ENCODE measurements at regions not wholly inside any gene's neighbourhood (a gene's known extent, or its start where the extent isn't known, plus 50 kb on each side); places are given as distances from the start of the nearest gene placed in this dataset.

DNA sequence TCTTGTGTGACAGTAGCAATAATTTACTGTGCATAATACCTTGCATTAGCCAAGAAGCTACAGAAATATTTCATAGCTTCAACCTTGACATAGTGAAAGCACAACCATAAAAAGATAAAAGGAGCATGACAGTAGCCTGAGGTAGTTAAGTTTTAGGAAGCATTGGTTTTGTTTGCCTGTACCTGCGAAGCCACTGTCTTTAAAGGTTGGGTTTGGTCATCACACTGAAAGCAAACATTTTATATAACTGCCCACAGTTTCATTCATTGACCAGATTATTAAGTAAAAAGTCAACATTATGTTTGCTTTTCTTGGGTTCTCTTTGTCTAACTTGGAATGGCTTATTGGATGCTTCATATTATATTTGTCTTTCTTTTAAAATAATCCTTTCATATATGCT is 450.1 kb upstream of the IL12A start:
- no peak for DNase-seq
- H3K27ac Mint-ChIP-seq, result no peak overlapping the region
- H3K4me1 Mint-ChIP-seq (ENCODE audit: low read depth), result no peaks in the 10 kb centered on the region
- no peaks in the 10 kb centered on the region for H3K27me3 Mint-ChIP-seq
- H3K9me3 Mint-ChIP-seq, result no peaks in the 10 kb centered on the region
- CTCF ChIA-PET, result no interaction called here
- no peaks in the 10 kb centered on the region for H3K36me3 Mint-ChIP-seq
- H3K4me3 Mint-ChIP-seq, result no peak overlapping the region
- POLR2A ChIA-PET, result no interaction called here
- intact Hi-C loops (cut with micrococcal nuclease), result no loop called here

DNA sequence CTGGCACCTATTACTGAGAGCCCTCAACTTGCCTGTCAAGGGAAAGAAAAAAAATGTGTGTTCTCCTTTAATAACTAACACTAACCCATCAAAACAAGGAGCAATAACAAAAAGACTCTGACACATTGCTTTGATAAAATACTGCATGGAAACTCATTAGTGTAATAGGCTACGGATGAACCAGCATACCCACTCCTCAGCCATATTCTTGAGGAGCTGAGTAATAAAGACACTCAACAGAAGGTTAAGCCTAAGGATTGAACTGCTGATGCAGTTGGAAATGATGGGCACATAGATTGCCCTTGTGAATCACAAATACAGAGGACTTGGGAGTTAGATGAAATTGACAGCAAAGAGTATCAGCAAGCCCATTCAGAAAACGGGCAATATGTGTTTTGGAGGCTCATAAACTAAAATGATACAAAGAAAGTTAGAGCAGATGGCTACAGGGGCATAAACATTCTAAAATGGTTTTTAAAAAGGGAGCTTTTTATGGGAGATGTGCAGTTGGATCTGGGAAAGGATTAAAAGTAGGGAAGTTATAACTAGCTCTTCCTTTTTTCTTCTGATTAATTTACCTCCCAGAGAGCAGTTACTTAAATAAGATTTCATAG is 447.6 kb upstream of the IL12A start:
- POLR2A ChIA-PET, result no interaction called here
- Mint-ChIP-seq H3K27ac (no peak overlapping the region), H3K9me3 (no peaks in the 10 kb centered on the region), H3K4me3 (no peak overlapping the region), H3K36me3 (no peaks in the 10 kb centered on the region), H3K27me3 (no peaks in the 10 kb centered on the region), H3K4me1 (ENCODE audit: low read depth) (no peaks in the 10 kb centered on the region)
- CTCF ChIA-PET, result no interaction called here
- DNase-seq, result no peak
- intact Hi-C loops (cut with micrococcal nuclease), result no loop called here

DNA sequence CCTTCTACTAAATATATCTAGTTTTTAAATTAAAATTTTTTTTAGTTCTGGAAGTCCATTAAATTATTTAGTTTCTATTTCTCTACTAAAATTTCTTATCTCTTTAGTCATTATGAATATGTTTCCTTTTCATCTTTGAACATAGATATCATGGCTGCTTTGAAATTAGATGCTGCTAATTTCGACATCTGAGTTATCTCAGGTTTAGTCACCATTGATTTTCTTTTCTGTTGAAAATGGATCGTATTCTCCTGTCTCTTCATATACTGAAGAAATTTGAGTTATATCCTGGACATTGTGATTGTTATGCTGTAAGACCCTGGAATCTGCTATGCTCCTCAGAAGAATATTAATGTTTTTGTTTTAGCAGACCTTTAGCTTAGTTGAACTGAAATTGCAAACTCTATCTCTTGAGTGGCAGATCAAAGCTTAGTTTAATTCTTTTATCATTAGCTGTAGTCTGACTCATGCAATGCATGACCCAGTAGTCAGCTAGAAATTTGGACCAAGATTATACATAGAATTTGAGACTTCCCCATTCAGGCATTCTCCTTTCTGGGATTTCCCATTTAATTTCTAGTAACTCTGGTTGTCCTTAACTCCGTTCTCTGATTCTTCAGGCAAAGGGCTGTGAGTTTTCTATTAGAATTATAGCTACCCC is 439.8 kb upstream of the IL12A start:
- intact Hi-C loops (cut with micrococcal nuclease), result no loop called here
- ChIA-PET POLR2A (no interaction called here), CTCF (no interaction called here)
- Mint-ChIP-seq H3K4me3 (no peak overlapping the region), H3K4me1 (ENCODE audit: low read depth) (no peaks in the 10 kb centered on the region), H3K36me3 (no peaks in the 10 kb centered on the region), H3K27ac (no peak overlapping the region), H3K9me3 (peaks cover 7% of the 10 kb centered on the region), H3K27me3 (no peaks in the 10 kb centered on the region)
- DNase-seq, result no peak

DNA sequence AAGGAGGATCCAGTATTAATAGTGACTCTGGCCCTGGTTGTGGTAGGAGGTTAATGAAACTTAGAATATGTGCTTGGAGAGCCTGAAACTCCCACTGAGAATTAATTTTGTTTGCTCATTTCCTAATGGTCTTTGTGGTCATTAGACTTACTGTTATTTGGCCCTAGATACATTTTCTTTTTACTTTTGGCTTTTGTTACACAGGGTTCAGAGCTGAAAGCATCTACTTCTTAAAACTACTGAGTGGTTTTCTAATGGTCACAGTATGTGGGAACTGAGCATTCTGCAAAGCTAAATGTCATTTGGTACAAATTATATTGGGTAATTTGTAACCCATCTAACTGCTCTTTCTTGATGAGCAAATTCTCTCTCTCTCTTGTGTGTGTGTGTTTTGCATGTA is 433.4 kb upstream of the IL12A start:
- no peak overlapping the region for H3K4me3 Mint-ChIP-seq
- no peaks in the 10 kb centered on the region for H3K4me1 Mint-ChIP-seq (ENCODE audit: low read depth)
- H3K9me3 Mint-ChIP-seq, result no peaks in the 10 kb centered on the region
- H3K27ac Mint-ChIP-seq, result no peak overlapping the region
- DNase-seq, result no peak
- POLR2A ChIA-PET, result no interaction called here
- no peaks in the 10 kb centered on the region for H3K27me3 Mint-ChIP-seq
- intact Hi-C loops (cut with micrococcal nuclease), result no loop called here
- CTCF ChIA-PET, result no interaction called here
- H3K36me3 Mint-ChIP-seq, result no peaks in the 10 kb centered on the region

DNA sequence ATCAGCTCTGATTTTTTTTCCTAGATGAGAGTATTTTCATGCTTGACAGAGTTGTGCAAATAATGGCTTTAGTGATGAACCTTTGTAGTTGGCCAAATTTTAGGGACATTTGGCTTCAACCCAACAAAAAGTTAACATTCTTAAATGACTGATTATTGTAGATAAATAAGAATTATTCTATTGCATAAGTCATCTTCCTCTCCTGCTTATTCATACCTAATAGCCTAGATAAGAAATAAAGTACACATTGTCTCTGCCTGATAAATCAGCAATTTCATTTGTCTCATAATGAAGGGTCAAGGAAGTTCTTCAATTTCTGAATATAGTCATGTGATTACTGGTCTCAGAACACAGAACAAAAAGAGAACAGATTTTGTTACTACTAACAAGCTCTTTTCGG is 428.9 kb upstream of the IL12A start:
- H3K4me1 Mint-ChIP-seq (ENCODE audit: low read depth), result no peaks in the 10 kb centered on the region
- H3K9me3 Mint-ChIP-seq, result no peaks in the 10 kb centered on the region
- ChIA-PET CTCF (no interaction called here), POLR2A (no interaction called here)
- intact Hi-C loops (cut with micrococcal nuclease), result no loop called here
- DNase-seq, result no peak
- H3K27me3 Mint-ChIP-seq, result no peaks in the 10 kb centered on the region
- no peaks in the 10 kb centered on the region for H3K36me3 Mint-ChIP-seq
- H3K4me3 Mint-ChIP-seq, result no peak overlapping the region
- H3K27ac Mint-ChIP-seq, result no peak overlapping the region

DNA sequence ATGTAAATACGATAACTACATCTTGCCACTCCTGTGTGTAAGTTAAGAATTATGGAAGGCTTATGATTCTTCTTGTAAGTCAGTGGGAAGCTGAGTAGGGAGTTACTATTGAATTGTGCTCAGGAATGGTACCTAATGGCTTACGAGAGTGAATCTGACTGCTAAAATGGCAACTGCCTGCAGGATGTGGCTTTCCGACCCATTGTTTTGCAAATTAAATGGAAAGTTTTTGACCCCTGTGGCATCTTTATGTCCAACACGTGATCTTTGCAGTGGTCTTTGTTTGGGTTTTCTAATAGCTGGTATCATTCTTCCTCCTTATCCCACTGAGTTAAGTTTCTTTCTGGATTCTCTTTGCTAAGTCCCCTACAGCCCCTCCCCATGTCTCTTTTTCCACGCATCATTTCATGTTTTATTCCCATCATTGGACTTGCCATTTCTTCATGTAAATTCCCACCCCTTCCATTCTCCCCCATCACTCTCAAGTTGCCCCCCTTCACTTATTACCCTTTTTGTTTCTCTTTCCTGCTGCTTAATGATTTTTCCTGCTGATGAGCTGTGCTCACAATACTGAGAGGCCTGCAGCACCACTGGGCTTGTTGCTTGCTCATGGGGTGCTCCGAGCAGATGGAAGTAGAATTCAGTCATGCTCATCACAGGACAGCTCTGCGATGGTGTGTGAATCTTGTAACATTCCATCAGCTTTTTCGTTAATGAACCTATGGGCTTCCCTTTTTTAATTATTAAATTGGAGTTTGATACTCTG is 428.2 kb upstream of the IL12A start:
- Mint-ChIP-seq H3K27me3 (no peaks in the 10 kb centered on the region), H3K27ac (no peak overlapping the region), H3K4me3 (no peak overlapping the region), H3K4me1 (ENCODE audit: low read depth) (no peaks in the 10 kb centered on the region), H3K36me3 (no peaks in the 10 kb centered on the region), H3K9me3 (no peaks in the 10 kb centered on the region)
- POLR2A ChIA-PET, result no interaction called here
- intact Hi-C loops (cut with micrococcal nuclease), result no loop called here
- no peak for DNase-seq
- CTCF ChIA-PET, result no interaction called here

DNA sequence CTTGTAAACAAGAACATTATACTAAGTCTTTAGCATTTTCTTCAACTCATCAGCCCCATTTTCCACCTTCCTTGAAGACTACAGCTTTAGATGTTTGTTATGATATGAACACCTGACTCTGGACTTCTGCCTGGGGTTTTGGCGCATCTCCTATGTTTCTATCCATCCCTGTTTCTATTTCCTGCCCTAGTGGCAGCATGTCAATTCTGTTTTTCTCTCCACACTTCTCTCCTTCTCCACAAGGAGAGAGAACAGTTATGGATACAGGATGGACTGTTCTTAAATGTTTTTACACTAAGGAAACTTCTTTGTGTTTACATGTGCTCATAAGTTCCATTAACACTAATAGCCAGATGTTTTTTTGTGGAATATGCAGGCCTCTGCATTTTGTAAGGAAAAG is 423.3 kb upstream of the IL12A start:
- Mint-ChIP-seq H3K27ac (no peak overlapping the region), H3K36me3 (no peaks in the 10 kb centered on the region), H3K9me3 (no peaks in the 10 kb centered on the region), H3K27me3 (no peaks in the 10 kb centered on the region), H3K4me3 (no peak overlapping the region), H3K4me1 (ENCODE audit: low read depth) (no peaks in the 10 kb centered on the region)
- DNase-seq, result no peak
- ChIA-PET CTCF (no interaction called here), POLR2A (no interaction called here)
- intact Hi-C loops (cut with micrococcal nuclease), result no loop called here

DNA sequence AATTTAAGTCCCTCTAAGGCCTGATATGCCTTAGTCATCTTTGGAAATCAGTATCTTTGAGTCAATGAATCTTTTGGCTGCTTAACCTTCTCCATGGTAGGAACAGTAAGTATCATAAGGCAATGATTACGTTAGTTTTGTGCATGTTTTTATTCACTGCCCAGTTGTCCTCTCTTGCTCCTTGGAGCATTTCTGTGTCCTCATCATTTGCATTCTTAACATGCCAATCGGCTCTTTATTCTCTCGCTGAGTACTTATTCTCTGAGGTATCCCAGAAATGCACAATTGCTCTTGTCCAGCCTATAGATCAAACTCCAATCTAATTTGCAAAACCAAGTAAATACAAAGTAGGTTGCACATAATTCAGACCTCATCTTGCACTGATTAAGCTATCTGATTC is 405.0 kb upstream of the IL12A start:
- POLR2A ChIA-PET, result no interaction called here
- no peaks in the 10 kb centered on the region for H3K9me3 Mint-ChIP-seq
- intact Hi-C loops (cut with micrococcal nuclease), result no loop called here
- no peaks in the 10 kb centered on the region for H3K4me1 Mint-ChIP-seq (ENCODE audit: low read depth)
- no peaks in the 10 kb centered on the region for H3K36me3 Mint-ChIP-seq
- H3K27me3 Mint-ChIP-seq, result no peaks in the 10 kb centered on the region
- CTCF ChIA-PET, result no interaction called here
- no peak overlapping the region for H3K4me3 Mint-ChIP-seq
- no peak for DNase-seq
- H3K27ac Mint-ChIP-seq, result no peak overlapping the region

DNA sequence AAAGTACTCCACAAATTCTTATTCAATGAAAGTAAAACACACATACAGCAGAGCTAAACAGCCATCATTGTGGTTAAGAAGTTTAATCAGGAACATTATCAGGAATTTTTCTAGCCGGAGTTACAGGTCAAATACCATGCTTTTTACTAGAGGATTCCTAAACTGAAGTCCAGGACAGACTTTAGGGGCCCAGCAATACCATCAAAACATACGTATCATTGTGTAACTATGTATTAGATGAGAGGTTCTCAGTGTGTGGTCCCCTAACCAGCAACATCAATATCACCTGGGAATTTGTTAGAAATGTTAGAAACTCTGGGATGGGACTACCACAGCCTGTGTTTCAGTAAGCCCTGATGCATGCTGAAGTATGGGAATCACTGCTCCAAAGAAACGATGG is 404.2 kb upstream of the IL12A start:
- Mint-ChIP-seq H3K4me1 (ENCODE audit: low read depth) (no peaks in the 10 kb centered on the region), H3K4me3 (no peak overlapping the region), H3K27ac (no peak overlapping the region), H3K36me3 (no peaks in the 10 kb centered on the region), H3K27me3 (no peaks in the 10 kb centered on the region), H3K9me3 (no peaks in the 10 kb centered on the region)
- DNase-seq, result no peak
- CTCF ChIA-PET, result no interaction called here
- POLR2A ChIA-PET, result no interaction called here
- intact Hi-C loops (cut with micrococcal nuclease), result no loop called here

DNA sequence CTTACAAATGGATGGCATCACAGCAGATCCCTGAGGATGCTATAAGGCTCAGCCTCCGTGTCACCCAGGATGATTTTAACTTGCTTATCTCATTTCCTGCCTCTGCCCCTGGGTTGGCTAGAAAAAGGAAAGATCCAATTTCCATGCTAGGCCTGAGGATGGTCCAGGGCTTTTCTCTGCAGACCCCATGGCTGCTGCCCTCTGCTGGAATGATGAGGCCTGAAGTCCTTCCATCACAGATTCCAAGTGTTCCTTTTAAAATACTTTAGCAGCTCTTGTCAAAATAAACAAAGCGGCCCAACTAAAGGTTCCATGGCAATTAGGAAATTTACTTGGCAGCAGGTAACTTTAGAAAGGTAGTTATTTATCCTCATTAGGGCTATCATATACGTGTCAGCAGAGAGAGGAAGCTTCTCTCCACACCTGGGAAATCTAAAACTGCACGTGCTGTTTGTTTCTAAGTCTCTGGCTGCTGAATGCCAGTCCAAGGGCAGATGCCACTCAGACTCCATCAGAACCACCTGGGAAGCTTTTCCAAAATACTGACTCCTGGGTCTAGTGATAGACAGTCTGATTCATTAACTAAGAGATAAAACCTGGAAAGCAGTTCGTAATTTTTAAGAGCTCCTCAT is 401.9 kb upstream of the IL12A start:
- POLR2A ChIA-PET, result no interaction called here
- DNase-seq, result no peak
- H3K9me3 Mint-ChIP-seq, result no peaks in the 10 kb centered on the region
- H3K27ac Mint-ChIP-seq, result no peak overlapping the region
- CTCF ChIA-PET, result no interaction called here
- H3K27me3 Mint-ChIP-seq, result peaks cover 1% of the 10 kb centered on the region
- H3K4me3 Mint-ChIP-seq, result no peak overlapping the region
- H3K36me3 Mint-ChIP-seq, result no peaks in the 10 kb centered on the region
- intact Hi-C loops (cut with micrococcal nuclease), result no loop called here
- H3K4me1 Mint-ChIP-seq (ENCODE audit: low read depth), result no peaks in the 10 kb centered on the region

DNA sequence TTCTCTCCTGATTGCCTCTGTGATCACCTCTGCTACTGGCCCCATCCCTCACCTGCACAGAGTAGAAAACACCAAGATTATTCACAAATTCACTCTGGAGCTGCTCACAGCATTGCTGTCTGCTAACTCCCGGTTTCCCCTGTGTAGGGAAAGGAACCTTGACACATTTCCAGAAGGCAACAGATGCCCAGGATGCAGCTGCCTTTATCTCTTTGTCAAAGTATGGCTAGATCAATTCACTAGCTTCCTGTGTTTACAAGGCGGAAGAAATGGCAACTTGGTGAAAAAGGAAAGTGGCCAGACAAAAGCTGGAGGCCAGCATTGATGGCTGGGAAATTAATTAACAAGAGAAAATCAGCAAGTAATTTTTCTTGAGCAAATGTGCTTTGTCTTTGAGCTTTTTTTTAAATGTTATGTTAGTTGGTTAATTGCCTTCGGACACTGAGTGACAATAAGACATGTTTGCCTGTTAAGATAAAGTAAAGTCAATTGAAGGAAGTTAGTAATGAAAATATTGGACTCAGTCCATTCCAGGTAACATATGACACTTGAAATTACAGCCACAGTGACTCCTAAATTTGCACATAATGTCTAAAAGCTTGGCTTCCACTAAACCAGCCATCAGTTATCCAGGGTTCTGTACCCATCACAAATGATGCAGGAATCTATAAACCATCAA is 394.6 kb upstream of the IL12A start:
- ChIA-PET CTCF (no interaction called here), POLR2A (no interaction called here)
- no peak overlapping the region for H3K4me3 Mint-ChIP-seq
- H3K27ac Mint-ChIP-seq, result no peak overlapping the region
- peaks cover 4% of the 10 kb centered on the region for H3K27me3 Mint-ChIP-seq
- no peaks in the 10 kb centered on the region for H3K36me3 Mint-ChIP-seq
- peaks cover 15% of the 10 kb centered on the region for H3K9me3 Mint-ChIP-seq
- intact Hi-C loops (cut with micrococcal nuclease), result no loop called here
- no peak for DNase-seq
- no peaks in the 10 kb centered on the region for H3K4me1 Mint-ChIP-seq (ENCODE audit: low read depth)

DNA sequence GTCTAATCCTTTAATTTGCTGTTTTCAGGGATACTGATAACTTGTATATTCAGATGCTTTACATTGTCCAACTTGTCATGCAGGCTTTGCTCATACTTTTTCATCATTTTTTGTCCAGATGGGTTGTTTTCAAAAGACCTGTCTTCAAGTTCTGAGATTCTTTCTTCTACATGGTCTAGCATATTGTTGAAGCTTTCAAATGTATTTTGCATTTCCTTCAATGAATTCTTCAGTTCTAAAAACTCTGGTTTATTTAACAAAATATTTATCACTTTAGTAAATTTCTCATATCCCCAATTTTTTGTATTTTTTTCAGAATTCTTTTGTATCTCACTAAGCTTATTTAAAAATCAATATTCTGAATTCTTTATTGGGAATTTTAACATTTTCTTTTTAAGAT is 388.3 kb upstream of the IL12A start:
- POLR2A ChIA-PET, result no interaction called here
- H3K36me3 Mint-ChIP-seq, result no peaks in the 10 kb centered on the region
- intact Hi-C loops (cut with micrococcal nuclease), result no loop called here
- H3K4me1 Mint-ChIP-seq (ENCODE audit: low read depth), result no peaks in the 10 kb centered on the region
- no peak overlapping the region for H3K27ac Mint-ChIP-seq
- no peak for DNase-seq
- H3K27me3 Mint-ChIP-seq, result no peaks in the 10 kb centered on the region
- CTCF ChIA-PET, result no interaction called here
- peaks cover 25% of the 10 kb centered on the region for H3K9me3 Mint-ChIP-seq
- no peak overlapping the region for H3K4me3 Mint-ChIP-seq

Measured in activated CD4-positive, alpha-beta memory T cell treated with anti-CD3 and anti-CD28 coated beads for 36 hours (primary cell).